ENCODE measurements at regions not wholly inside any gene's neighbourhood (a gene's known extent, or its start where the extent isn't known, plus 50 kb on each side); places are given as distances from the start of the nearest gene placed in this dataset.

- TF ChIP-seq CTCF (IDR thresholded peaks at IDR 0.05), result no peak
- DNase-seq (ENCODE audit: low spot score), result no peak
- Histone ChIP-seq H3K4me3 (no peak overlapping the region), H3K4me1 (no peaks in the 10 kb centered on the region), H3K27me3 (no peaks in the 10 kb centered on the region), H3K9me3 (no peaks in the 10 kb centered on the region), H3K36me3 (no peaks in the 10 kb centered on the region), H3K27ac (no peak overlapping the region)
These were observed 312.3 kb upstream of the FAT3 start for GRCh38 chr11:91912322-91912721.

- H3K9me3 ChIP-seq, result no peaks in the 10 kb centered on the region
- H3K27ac ChIP-seq, result no peak overlapping the region
- H3K4me3 ChIP-seq, result no peak overlapping the region
- no peaks in the 10 kb centered on the region for H3K27me3 ChIP-seq
- H3K4me1 ChIP-seq, result no peaks in the 10 kb centered on the region
- no peaks in the 10 kb centered on the region for H3K36me3 ChIP-seq
- no peak for TF ChIP-seq CTCF (IDR thresholded peaks at IDR 0.05)
- no peak for DNase-seq (ENCODE audit: low spot score)
These were observed 317.6 kb upstream of the FAT3 start for GRCh38 chr11:91906871-91907624.

DNA sequence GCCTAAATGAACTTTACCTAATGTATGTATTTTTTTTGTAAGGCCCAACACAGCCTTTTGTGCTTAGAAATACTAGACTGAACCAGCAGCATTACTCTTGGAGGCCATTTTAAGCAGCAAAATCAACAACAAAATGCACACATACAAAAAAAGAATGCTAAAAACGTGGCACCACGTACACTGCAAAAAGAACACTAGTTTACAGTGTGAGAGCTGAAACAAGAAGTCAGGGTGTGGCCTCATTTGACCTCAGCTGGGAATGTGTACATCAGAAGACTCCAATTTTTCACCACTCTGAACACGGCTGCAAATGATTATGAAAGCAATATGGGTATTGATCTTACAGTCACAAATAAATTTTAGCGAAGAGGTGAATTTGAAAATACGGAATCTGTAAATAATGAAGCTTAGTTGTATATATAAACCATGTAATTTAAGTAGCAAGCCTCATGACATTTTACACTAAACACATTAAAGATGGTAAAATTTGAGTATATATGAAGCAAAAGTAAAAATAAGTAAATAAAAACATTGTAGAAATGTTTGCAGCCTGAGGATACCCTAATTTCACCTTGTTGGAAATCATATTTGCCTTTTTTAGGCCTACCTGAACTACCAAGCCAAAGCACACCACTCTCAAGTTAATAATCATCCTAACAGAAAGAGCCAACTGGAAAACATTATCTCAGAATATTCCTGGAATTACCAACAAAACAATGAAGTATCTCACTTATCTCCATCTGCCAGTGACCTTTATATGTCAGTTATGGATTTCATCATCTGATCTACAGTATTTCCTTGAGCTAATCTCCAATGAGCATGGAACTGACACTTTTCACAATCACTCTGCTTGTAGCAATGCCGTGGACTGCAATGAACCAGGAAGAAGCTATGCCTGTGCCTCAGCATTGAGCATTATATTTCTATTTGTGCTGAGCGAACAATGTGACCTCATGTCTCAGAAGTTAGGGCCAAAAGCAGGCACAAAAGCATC lies 319.5 kb upstream of the FAT3 start:
- DNase-seq (ENCODE audit: low spot score), result no peak
- Histone ChIP-seq H3K4me3 (no peak overlapping the region), H3K4me1 (no peaks in the 10 kb centered on the region), H3K36me3 (no peaks in the 10 kb centered on the region), H3K27me3 (no peaks in the 10 kb centered on the region), H3K9me3 (no peaks in the 10 kb centered on the region), H3K27ac (no peak overlapping the region)
- TF ChIP-seq CTCF (IDR thresholded peaks at IDR 0.05), result no peak

GRCh38 chr11:91902312-91902711 lies 322.3 kb upstream of the FAT3 start:
- H3K4me3 ChIP-seq, result no peak overlapping the region
- H3K4me1 ChIP-seq, result no peaks in the 10 kb centered on the region
- no peaks in the 10 kb centered on the region for H3K36me3 ChIP-seq
- no peaks in the 10 kb centered on the region for H3K27me3 ChIP-seq
- no peak for TF ChIP-seq CTCF (IDR thresholded peaks at IDR 0.05)
- no peaks in the 10 kb centered on the region for H3K9me3 ChIP-seq
- H3K27ac ChIP-seq, result no peak overlapping the region
- DNase-seq (ENCODE audit: low spot score), result no peak

- Histone ChIP-seq H3K4me1 (no peaks in the 10 kb centered on the region), H3K36me3 (no peaks in the 10 kb centered on the region), H3K4me3 (no peak overlapping the region), H3K27me3 (no peaks in the 10 kb centered on the region), H3K9me3 (no peaks in the 10 kb centered on the region), H3K27ac (no peak overlapping the region)
- DNase-seq (ENCODE audit: low spot score), result no peak
- TF ChIP-seq CTCF (IDR thresholded peaks at IDR 0.05), result no peak
These were observed 344.0 kb upstream of the FAT3 start for GRCh38 chr11:91880660-91881059.

Measured in right atrium auricular region (tissue), 2 donors.